T-helper 2 cell treated with Interferon-gamma antibody and Interleukin-4, amounts not matched to agents 100 ng/mL and 5 ng/mL, for 36 hours (primary cell): ENCODE measurements at regions not wholly inside any gene's neighbourhood (a gene's known extent, or its start where the extent isn't known, plus 50 kb on each side); places are given as distances from the start of the nearest gene placed in this dataset.
"Not testable (repeated sequence)": the region's sequence is repeated elsewhere in the genome, so short reads cannot be mapped to it uniquely, and the experiment has no call there.

Experiments used
- intact Hi-C: fragments of 100-400 bp; cut with micrococcal nuclease; formaldehyde crosslinking; loops from one replicate; pipeline ENCODE4 v1.15.1; 2023

DNA sequence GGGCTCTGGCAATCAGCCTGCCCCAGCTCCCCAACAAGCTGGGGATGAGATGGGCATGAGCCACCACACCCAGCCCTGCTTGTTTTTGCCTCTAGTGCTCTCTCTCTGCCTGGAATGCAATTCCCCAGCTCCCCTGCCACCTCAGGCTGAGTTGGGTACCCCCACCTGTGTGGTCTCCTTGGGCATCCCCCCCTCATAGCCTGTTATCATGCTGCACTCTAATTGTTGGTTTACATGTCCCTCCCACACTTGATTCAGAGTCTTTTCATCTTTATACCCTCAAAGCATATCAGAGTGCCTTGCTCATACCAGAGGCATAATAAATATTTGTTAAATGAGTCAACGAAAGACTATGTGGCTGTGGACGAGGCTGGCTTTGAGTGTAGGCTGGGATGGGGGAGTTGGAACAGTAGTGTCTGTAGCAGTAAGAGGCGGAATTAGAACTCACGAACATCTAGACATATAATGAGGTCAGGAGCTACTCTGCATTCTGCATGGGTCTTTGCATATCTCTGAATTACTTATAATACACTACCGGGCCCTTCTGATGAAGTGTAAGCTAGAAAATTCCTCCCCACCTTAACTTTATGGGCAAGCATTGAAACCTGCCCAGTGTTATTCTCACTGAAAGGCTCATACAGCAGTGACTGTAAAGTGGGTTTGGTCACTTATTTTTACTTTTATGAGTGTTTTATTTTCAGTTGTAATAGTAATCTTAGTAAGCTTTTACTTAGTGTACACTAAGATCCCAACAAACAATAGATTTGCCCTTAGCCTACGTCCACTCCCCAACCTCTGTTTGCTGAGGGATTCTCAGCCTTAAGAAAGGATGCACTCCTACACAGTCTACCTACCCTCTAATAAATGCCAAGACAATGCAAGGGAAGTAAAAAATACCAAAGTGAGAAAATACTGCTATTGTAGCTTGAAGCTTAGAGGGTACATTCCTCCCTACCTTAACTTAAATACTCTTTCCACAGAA is 58.7 kb downstream of the EDN1 start:
- intact Hi-C loops, result no loop called here

DNA sequence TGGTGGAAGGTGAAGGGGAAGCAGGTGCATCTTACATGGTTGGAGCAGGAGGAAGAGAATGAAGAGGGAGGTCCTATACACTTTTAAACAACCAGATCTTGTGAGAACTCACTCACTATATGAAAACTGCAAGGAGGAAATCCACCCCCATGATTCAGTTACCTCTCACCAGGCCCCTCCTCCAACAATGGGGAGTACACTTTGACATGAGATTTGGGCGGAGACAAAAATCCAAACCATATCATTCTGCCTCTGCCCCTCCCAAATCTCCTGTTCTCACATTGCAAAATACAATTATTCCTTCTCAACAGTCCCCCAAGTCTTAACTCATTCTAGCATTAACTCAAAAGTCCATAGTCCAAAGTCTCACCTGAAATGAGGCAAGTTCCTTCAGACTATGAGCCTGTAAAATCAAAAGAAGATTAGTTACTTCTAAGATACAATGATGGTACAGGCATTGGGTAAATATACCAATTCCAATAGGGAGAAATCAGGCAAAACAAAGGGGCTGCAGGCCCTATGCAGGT is 60.5 kb downstream of the EDN1 start:
- intact Hi-C loops, result no loop called here

DNA sequence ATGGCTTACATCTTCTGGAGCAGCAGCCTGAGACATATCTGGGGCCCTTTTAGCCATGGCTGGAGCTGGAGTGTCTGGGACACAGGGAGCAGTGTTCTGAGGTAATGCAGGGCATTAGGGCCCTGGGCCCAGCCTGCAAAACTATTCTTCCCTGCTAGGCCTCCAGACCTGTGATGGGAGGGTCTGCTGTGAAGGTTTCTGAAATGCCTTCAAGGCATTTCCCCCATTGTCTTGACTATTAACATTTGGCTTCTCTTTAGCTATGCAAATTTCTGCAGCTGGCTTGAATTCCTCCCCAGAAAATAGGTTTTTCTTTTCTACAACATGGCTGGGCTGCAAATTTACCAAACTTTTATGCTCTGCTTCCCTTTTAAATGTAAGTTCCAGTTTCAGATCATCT is 61.5 kb downstream of the EDN1 start:
- intact Hi-C loops, result no loop called here

DNA sequence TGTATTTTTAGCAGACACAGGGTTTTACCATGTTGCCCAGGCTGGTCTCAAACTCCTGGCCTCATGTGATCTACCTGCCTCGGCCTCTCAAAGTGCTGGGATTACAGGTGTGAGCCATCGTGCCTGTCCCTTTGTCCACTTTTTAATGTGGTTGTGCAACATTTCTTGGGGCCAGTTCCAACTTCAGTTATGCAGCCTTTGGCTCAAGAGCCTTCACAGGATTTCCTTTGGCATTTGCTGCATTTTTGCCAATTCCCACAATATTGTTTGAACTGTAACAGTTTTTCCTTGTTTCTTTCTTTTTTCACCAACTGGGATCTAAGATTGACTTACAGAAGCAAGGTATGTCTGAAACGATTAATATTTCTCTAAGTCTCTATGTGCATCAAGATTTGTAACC is 63.6 kb downstream of the EDN1 start:
- intact Hi-C loops, result no loop called here

DNA sequence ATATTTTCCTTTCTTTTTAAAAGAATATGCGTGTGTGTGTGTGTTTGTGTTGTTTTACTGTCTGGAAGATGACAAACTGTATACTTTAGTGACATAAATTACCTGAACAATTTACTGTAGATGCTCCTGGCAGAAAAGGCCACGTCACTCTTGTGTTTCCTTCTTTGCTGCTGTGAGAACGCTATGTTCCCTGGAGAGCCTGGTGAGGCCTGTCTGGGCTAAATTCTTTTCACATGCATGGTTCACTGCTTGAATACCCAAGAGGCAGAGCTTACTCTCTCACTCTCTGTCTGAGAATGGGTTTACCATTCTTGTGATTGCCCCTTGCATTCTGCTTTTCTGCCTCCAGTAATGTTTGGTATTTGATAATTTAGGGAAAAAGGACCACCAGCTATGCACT is 64.3 kb downstream of the EDN1 start:
- intact Hi-C loops, result no loop called here

DNA sequence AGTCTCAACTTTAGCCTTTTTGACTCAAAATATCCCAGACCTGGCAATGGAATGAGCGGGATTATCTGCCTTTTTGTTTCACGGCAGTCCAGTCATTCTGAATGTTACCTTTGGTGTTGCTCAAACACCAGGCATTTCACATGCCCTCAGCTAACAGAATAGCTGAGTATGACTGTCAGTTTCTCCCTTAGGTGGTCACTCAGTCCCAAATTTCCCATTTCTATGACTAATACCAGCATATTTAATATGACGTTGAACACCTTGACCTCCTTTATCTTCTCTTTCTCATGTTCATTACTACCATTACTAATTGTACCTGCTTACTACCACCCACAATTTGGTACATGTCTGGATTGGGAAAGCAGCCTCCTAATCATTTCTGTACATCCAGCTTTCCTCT is 65.2 kb downstream of the EDN1 start:
- intact Hi-C loops, result no loop called here

DNA sequence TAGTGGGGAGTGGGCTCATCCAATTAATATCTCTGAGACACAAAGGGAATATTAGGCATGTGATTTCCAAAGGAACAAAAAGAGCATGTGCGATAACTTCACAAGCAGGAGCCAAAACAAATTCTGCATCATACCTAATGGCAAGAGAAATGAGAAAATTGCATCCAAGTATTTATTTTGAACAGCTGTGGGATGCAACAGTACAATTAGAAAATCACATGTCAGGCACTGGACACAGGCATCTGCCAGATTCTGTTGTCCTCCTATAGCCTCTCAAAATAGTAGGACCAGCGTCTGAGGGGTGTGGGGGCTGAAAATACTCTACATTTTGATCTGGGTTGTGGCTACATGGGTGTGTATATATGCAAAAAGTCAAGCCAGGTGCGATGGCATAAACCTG is 66.3 kb downstream of the EDN1 start:
- intact Hi-C loops, result no loop called here

DNA sequence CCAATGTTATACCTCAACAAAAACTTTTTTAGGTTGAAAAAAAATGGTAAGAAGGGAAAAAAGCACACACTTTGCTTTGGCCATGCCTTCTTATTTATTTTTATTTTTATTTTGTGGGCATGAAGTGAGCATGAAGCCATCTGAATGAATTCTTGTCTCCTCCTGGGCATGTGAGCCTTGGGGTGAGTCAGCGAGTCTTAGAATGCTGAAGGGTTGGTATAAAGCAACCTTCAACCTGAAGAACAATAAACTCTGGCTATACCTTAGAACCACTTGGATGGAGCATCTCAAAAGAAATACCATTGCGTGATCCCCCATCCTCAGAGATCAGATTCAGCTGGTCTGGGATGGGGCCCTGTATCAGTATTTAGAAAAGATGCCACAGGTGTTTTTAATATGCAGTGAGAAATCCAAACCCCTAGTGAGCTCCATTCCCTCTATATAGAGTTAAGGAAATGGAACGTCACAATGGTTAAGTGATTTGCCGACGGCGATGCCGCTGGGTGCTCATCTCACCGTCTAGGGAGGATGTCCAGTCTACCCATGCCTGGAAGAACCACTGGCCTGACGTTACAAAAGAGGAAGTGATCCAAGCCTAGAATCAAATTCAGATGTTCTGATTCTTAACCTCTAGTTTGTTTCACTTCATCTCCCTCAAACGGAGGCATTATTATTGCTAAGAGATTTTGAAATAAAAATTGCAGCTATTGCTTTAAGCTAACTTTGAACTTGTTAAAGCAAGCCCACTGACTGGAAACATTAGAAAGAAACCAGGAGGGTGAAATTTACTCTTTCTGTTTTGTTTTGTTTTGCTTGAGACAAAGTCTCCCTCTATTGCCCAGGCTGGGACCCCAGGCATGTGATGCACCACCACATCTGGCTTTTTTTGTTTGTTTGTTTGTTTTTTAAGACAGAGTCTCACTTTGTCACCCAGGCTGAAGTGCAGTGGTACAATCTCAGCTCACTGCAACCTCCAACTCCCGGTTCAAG is 67.1 kb downstream of the EDN1 start:
- intact Hi-C loops, result no loop called here

DNA sequence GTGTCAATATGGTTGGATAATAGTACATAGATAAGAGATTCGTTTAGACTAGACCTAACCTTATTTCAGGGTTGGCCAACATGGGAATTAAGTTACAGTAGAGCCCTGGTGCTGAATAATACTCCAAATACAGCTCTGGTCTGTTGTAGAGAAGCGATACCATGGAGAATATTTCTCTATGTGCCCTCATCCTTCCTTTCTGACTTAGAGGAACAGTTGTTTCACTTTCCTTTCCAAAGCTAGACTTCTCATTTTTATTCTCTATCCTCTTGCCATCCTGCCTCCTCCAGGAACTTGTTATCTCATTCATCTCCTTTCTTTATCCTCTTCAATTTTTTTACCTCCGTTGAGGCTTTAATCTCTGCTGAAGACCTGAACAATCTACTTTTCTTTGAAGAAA is 68.9 kb downstream of the EDN1 start:
- intact Hi-C loops, result no loop called here

DNA sequence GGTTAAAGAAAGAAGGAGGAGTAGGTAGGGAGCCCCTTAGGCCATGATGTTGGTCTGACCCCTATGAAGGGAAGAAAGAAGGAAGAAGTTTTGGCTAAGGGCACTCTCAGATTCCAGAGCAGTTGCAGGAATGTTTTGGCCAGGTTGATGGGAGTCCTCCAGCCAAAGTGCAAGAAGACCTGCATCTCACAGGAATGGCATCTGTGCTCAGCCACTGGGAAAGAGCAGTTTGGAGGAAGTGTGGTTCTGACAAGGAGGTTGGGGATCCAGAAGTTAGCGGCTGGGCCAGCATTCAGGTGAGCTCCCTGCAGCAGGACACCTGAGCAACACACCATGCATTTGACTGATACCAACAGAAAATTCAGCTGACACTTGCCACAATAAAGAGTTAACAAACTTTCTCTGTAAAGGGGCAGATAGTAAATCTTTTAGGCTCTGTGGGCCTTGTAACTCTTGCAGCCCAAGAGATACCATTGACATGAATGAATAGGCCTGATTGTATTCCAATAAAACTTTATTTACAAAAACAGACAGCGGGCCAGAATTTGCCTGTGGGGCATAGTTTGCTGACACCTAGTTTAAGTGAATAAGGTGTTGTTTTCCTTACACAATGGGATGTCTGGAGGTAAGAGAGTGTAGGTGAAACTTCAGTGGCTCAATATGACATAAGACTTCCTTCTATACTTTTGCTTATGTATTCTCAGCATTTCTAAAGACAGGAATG is 71.0 kb downstream of the EDN1 start:
- intact Hi-C loops, result no loop called here

DNA sequence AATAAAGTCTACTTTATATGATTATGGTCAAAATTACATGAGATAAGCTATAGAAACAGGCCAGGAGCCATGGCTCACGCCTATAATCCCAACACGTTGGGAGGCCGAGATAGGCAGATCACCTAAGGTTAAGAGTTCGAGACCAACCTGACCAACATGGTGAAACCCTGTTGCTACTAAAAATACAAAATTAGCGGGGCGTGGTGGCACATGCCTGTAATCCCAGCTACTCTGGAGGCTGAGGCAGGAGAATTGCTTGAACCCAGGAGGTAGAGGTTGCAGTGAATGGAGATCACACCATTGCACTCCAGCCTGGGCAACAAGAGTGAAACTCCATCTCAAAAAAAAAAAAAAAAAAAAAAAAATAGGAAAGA is 73.1 kb downstream of the EDN1 start:
- intact Hi-C loops, result not testable (repeated sequence)

DNA sequence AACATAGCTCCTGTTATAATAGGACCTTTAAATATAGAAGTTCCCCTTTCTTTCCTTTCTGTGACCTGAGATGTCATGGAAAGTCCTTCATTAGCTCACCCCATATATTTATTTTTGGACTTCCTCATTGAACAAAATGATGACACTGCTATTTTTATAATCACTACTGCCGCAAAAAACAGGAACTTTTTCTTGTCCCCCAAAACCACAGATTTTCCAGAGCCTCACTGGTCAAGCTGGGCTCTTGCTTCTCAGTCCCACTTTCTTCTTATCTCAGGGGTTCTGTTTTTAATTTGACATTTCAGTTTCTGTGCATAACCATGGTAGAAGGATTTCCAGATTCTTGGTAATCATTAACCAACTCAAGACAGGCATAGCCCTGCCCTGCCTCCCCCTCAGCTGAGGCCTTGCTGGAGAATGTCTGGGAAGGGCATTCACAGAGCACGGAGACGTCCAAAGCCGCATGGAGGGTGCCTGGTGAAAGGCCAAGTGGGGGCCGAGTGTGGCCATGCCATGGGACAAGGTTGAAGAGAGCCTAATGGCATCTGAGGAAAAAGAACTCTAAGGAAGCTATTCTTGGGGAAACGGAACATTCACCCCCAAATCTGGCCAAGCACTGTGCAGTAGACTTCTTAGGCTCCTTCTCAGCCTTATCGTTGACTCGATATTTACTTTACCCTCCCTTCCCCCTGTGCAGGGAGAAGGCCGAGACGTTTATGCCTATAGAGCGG is 73.7 kb downstream of the EDN1 start:
- intact Hi-C loops, result no loop called here

DNA sequence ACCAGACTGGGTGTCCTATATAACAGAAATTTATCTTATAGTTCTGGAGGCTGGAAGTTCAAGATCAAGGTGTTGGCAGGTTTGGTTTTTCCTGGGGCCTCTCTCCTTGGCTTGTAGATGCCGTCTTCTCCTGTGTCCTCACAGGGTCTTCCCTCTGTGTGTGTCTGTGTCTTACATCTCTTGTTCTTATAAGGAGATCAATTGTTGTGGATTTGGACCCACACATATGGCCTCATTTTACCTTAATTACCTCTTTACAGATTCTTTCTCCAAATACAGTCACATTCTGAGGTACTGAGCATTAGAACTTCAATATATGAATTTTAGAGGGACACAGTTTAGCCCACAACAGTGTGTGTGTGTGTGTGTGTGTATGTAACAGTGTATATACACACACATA is 74.5 kb downstream of the EDN1 start:
- intact Hi-C loops, result no loop called here

DNA sequence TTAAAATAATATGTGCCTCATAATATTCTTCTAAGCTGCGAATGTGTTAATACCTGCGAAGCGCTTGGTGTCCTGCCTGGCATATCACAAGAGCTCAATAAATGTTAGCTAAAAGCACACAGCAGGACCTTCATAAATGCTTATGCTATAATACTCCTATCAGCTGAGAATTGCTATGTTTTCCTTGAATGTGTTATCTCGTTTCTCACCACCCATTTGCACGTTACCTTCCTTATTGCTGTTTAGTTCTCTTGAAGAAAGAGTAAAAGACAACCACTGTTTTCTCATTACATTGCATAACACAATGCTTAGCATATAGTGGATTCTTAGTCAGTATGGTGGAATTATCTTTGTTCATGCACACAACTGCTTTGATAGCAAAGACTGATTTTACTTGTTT is 76.6 kb downstream of the EDN1 start:
- intact Hi-C loops, result no loop called here

DNA sequence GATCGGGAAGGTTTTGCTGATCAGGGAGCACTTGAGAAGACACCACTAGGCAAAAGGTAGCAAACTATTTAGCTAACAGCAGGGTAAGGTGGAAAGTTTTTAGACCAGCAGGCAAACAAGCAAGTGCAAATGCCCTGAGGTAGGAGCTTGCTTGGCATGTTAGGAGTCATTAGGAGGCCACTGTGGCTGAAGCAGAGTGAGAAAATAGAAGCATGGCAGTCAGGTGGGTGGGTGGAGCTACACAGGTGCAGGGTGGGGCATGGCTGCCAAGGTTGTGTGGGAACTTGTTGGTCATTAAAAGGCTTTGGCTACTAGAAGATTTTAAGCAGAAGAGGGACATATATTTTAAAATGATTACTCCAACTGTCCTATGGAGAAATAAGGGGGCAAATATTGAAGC is 77.3 kb downstream of the EDN1 start:
- intact Hi-C loops, result no loop called here

DNA sequence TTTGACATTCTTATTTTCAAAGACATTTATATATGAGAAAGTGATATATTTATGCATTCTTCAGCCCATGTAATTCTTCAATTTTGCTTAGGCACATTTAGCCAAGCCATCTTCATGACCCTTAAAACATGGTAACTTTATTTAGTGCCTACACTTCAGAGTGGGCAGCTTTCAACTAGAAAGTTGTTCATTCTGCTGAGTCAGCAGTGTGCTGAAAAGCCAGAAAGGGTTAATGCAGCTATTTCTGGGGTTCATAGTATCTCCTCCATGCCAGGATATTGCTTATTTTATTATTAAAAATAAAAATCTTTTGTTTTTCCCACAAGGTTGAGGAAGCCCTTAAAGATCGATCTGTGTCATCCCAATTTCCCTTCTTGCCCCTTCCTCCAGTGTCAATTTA is 79.2 kb downstream of the EDN1 start:
- intact Hi-C loops, result no loop called here

DNA sequence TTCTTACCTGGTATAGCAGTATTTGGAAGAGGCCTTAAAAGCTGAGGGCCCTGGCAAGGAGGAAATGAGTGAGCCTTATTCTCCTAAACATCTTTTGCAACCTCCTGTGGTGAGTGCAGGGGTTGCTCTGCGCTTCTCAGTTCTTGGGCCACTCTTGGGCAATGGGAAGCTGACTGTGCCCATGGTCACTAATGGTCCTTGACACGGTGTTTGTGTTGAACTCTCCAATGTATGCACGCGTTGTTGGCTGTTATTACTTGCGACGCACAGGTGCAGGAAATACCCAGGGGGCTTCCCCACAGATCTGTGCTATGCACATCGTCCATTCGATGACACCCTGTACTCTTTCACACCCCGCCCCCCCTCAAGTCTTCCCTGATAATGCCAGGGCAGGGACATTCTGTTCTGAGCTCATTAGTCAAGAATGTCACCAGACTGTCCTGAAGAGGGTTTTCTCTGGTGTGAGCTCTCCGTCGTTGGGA is 79.7 kb downstream of the EDN1 start:
- intact Hi-C loops, result no loop called here

DNA sequence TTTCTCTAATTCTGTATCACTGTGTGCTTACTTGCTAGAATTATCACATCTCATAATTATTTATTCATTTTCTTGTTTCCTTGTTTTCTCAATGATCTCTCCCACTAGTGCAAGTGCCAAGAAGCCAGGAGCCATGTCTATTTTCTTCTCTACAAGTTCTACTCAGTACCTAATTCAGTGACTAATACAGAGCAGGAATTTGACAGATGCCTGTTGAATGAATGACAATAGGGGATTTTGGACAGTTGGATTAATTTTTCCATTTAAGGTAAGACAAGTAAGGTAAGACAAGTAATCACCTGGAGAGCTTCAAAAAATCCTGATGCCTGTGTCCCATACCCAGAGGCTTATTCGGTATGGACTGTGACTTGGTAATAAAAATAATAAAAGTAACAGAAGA is 81.0 kb downstream of the EDN1 start:
- intact Hi-C loops, result no loop called here

DNA sequence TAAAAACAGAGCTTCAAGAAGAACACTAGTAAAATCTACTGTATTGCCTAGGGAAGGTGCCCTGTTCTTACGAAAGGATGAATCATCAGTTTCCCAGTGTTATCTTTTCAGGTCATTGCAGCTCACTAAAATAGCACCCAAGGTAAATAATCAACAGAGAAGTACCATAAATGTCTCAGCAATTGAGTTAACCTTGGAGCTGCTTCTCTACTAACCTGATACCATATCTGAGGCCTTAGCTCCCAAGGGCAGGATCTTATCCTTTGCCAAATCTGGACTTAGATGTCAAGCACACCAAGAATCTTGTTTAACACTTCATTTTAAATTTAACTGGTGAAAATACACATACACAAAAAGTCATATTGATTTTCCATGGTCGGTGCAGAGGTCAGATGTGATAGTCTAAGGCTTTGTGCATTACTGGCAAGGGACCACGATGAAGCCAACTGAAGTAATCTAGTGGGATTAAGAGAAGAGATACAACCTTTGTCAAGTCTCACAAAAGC is 81.5 kb downstream of the EDN1 start:
- intact Hi-C loops, result no loop called here

DNA sequence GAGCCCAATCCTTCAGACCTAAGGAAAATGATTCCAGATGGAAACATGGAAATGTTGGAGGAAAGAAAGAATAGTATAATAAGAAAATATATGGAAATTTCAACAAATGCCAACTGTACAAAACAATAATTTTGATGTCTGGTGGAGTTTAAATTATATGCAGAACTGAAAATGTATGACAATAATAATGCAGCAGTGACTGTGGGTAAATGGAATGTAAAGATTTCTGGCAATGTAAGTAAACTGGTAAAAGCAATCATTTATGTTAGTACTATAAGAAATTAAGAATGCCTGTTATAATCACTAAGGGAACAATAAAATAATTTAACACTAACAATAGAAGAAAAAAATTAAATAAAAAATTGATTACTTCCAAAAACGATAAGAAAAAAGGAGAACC is 89.0 kb downstream of the EDN1 start:
- intact Hi-C loops, result no loop called here
